PC-3 (cell line): ENCODE measurements at regions not wholly inside any gene's neighbourhood (a gene's known extent, or its start where the extent isn't known, plus 50 kb on each side); places are given as distances from the start of the nearest gene placed in this dataset.

Experiments
- ATAC-seq: fragments of 200-7000 bp; cut with Tn5 transposase; 2 replicates; pipeline ENCODE4 v1.9.1; 2020; ENCODE audit warnings: mild to moderate bottlenecking, moderate library complexity
- BruUV-seq: library from RNA; stranded (reverse); fragments of 400-500 nt; replicated peaks from 2 replicates; lab custom pipeline; 2021; lab: Mats Ljungman, UMichigan
- CTCF ChIA-PET: fragments of 300-600 bp; sonication (Branson Sonifier 250); formaldehyde crosslinking; loops from one replicate; lab custom pipeline; 2022; ENCODE audit warnings: antibody characterized with exemption; lab: Charles Lee
- POLR2A ChIA-PET: fragments of 300-600 bp; sonication (Branson Sonifier 250); formaldehyde crosslinking; loops from one replicate; lab custom pipeline; 2022; ENCODE audit warnings: antibody characterized with exemption; ENCODE audit not compliant: unreplicated experiment; lab: Charles Lee
- DNase-seq: peaks from one replicate; pipeline ENCODE4 v3.0.0-alpha.2; 2015
- H2AFZ ChIP-seq: fragments of 300-600 bp; sonication (generic); 2 replicates; pipeline ENCODE4 v1.6.0; 2016; ENCODE audit warnings: antibody characterized with exemption, low read length
- H3F3A ChIP-seq: fragments of 300-600 bp; sonication (generic); one replicate; pipeline ENCODE4 v1.6.0; 2017; ENCODE audit warnings: antibody characterized with exemption, low read length, control low read depth, mild to moderate bottlenecking; ENCODE audit not compliant: unreplicated experiment
- H3K27ac ChIP-seq: fragments of 300-600 bp; sonication (generic); 2 replicates; pipeline ENCODE4 v1.5.1; 2016; ENCODE audit warnings: mild to moderate bottlenecking, low read length
- H3K27me3 ChIP-seq: fragments of 300-600 bp; sonication (generic); 2 replicates; pipeline ENCODE4 v1.6.1; 2016; ENCODE audit warnings: low read length, mixed read lengths
- H3K36me3 ChIP-seq: fragments of 300-600 bp; sonication (generic); 2 replicates; pipeline ENCODE4 v1.6.1; 2016; ENCODE audit warnings: low read depth, mixed run types, low read length, mixed read lengths
- H3K4me1 ChIP-seq: fragments of 300-600 bp; sonication (generic); 2 replicates; pipeline ENCODE4 v1.5.1; 2016; ENCODE audit warnings: low read length; ENCODE audit not compliant: insufficient read depth
- H3K4me2 ChIP-seq: fragments of 300-600 bp; sonication (generic); 2 replicates; pipeline ENCODE4 v1.6.0; 2016; ENCODE audit warnings: low read length
- H3K4me3 ChIP-seq: fragments of 300-600 bp; sonication (generic); 2 replicates; pipeline ENCODE4 v1.5.1; 2016; ENCODE audit warnings: mild to moderate bottlenecking, low read length, mixed read lengths
- H3K79me2 ChIP-seq: fragments of 300-600 bp; sonication (generic); 2 replicates; pipeline ENCODE4 v1.6.1; 2017; ENCODE audit warnings: low read length, mixed read lengths
- H3K9ac ChIP-seq: fragments of 300-600 bp; sonication (generic); 2 replicates; pipeline ENCODE4 v1.6.0; 2016; ENCODE audit warnings: mild to moderate bottlenecking, low read length
- H3K9me2 ChIP-seq: fragments of 300-600 bp; sonication (generic); replicated peaks from 2 replicates; pipeline ENCODE4 v1.6.1; 2016; ENCODE audit warnings: mixed run types, low read length, mixed read lengths
- H3K9me3 ChIP-seq: fragments of 300-600 bp; sonication (generic); 2 replicates; pipeline ENCODE4 v1.6.1; 2016; ENCODE audit warnings: low read length, mixed read lengths
- H4K20me1 ChIP-seq: fragments of 300-600 bp; sonication (generic); 2 replicates; pipeline ENCODE4 v1.6.1; 2016; ENCODE audit warnings: low read length, mixed read lengths
- CTCF ChIP-seq: fragments of 300-600 bp; sonication (generic); conservative IDR thresholded peaks from 2 replicates; pipeline ENCODE4 v1.5.1; 2017; ENCODE audit warnings: antibody characterized with exemption, low read depth, mild to moderate bottlenecking, low read length
- EZH2 ChIP-seq: fragments of 300-600 bp; sonication (generic); IDR thresholded peaks from one replicate; pipeline ENCODE4 v1.6.1; 2017; ENCODE audit warnings: antibody characterized with exemption, mild to moderate bottlenecking, low read length; ENCODE audit not compliant: unreplicated experiment
- EZH2phosphoT487 ChIP-seq: fragments of 300-600 bp; sonication (generic); IDR thresholded peaks from 2 replicates; pipeline ENCODE4 v1.6.1; 2018; ENCODE audit warnings: mild to moderate bottlenecking, antibody characterized with exemption, low read length, borderline replicate concordance
- intact Hi-C: fragments of 100-400 bp; cut with micrococcal nuclease; formaldehyde crosslinking; loops from 2 replicates; pipeline ENCODE4 v1.9.0; 2023

- no peak for TF ChIP-seq CTCF
- TF ChIP-seq EZH2: no peak
- TF ChIP-seq EZH2phosphoT487: no peak
- intact Hi-C loops: no loop called here
- no peak overlapping the region for H3K4me2 ChIP-seq
- CTCF ChIA-PET: no interaction called here
- no peaks in the 10 kb centered on the region for H4K20me1 ChIP-seq
- BruUV-seq: no TSS peak
- no peak for ATAC-seq
- H3K27me3 ChIP-seq: no peaks in the 10 kb centered on the region
- 0 out of 2 replicates have a peak, but pooled peaks cover 7% of the 10 kb centered on the region for H3K4me1 ChIP-seq
- H3K4me3 ChIP-seq: no peak overlapping the region
- no peaks in the 10 kb centered on the region for H3K9me2 ChIP-seq
- no peaks in the 10 kb centered on the region for H3F3A ChIP-seq
- DNase-seq: no peak
- H2AFZ ChIP-seq: no peak overlapping the region
- H3K9ac ChIP-seq: no peak overlapping the region
- H3K36me3 ChIP-seq: no peaks in the 10 kb centered on the region
- H3K9me3 ChIP-seq: peaks cover 14% of the 10 kb centered on the region; the same call in 1 of the 2 replicates
- H3K27ac ChIP-seq: no peak overlapping the region
- POLR2A ChIA-PET: no interaction called here
- no peaks in the 10 kb centered on the region for H3K79me2 ChIP-seq
Measured at GRCh38 chr2:37790019-37790418, 118.6 kb upstream of the CDC42EP3 start.

GRCh38 chr2:37790462-37790861, 119.0 kb upstream of the CDC42EP3 start:
- ATAC-seq (no peak), DNase-seq (peak; percentile 28)
- H3K9me3 ChIP-seq: peaks cover 14% of the 10 kb centered on the region; the same call in 1 of the 2 replicates
- no peaks in the 10 kb centered on the region for H3K79me2 ChIP-seq
- POLR2A ChIA-PET: no interaction called here
- no peak overlapping the region for H3K4me2 ChIP-seq
- H3K27me3 ChIP-seq: no peaks in the 10 kb centered on the region
- no peaks in the 10 kb centered on the region for H4K20me1 ChIP-seq
- intact Hi-C loops: no loop called here
- no peaks in the 10 kb centered on the region for H3K9me2 ChIP-seq
- H2AFZ ChIP-seq: no peak overlapping the region
- H3K4me1 ChIP-seq: 0 out of 2 replicates have a peak, but pooled peaks cover 7% of the 10 kb centered on the region
- H3K36me3 ChIP-seq: no peaks in the 10 kb centered on the region
- no peak overlapping the region for H3K27ac ChIP-seq
- no peak overlapping the region for H3K9ac ChIP-seq
- no peak overlapping the region for H3K4me3 ChIP-seq
- TF ChIP-seq EZH2 (no peak), EZH2phosphoT487 (no peak), CTCF (no peak)
- BruUV-seq: no TSS peak
- H3F3A ChIP-seq: no peaks in the 10 kb centered on the region
- CTCF ChIA-PET: interaction anchor here (0.6 kb wide), 2 partner anchors 9 to 198 kb away, joined by 3 read pairs; no protein-coding TSS in a partner anchor

- no peaks in the 10 kb centered on the region for H3K27me3 ChIP-seq
- H2AFZ ChIP-seq: no peak overlapping the region
- no peak overlapping the region for H3K9ac ChIP-seq
- POLR2A ChIA-PET: no interaction called here
- DNase-seq: no peak
- peaks cover 14% of the 10 kb centered on the region; the same call in 1 of the 2 replicates for H3K9me3 ChIP-seq
- no peak overlapping the region for H3K27ac ChIP-seq
- no peaks in the 10 kb centered on the region for H3K36me3 ChIP-seq
- H3K4me3 ChIP-seq: no peak overlapping the region
- intact Hi-C loops: no loop called here
- H3K4me1 ChIP-seq: no peaks in the 10 kb centered on the region
- no peaks in the 10 kb centered on the region for H3K9me2 ChIP-seq
- no peaks in the 10 kb centered on the region for H3F3A ChIP-seq
- CTCF ChIA-PET: no interaction called here
- H3K79me2 ChIP-seq: no peaks in the 10 kb centered on the region
- TF ChIP-seq EZH2phosphoT487 (no peak), CTCF (no peak), EZH2 (no peak)
- no peak overlapping the region for H3K4me2 ChIP-seq
- ATAC-seq: no peak
- BruUV-seq: no TSS peak
- no peaks in the 10 kb centered on the region for H4K20me1 ChIP-seq
Measured at GRCh38 chr2:37792366-37792765, 120.9 kb upstream of the CDC42EP3 start.
